ENCODE measurements at regions not wholly inside any gene's neighbourhood (a gene's known extent, or its start where the extent isn't known, plus 50 kb on each side); places are given as distances from the start of the nearest gene placed in this dataset.

- no peak overlapping the region for H3K4me3 ChIP-seq (ENCODE audit: extremely low read depth in 1 of 4, insufficient read depth in 2 of 4, low read depth in 3 of 4, low read length in 4 of 4)
- TF ChIP-seq RNF2 (IDR thresholded peaks at IDR 0.05; ENCODE audit: borderline replicate concordance, low read depth, low read length, missing control alignments, poor library complexity, severe bottlenecking) = no peak
- TF ChIP-seq NRF1 (IDR thresholded peaks at IDR 0.05; ENCODE audit: low read depth, low read length) = no peak
- no peak for TF ChIP-seq EP300 (IDR thresholded peaks at IDR 0.05; ENCODE audit: borderline replicate concordance in 1 of 2, low read depth in 2 of 2, low read length in 2 of 2)
- no peak for TF ChIP-seq FOSL1 (IDR thresholded peaks at IDR 0.05; ENCODE audit: insufficient read depth, low read depth, low read length)
- TF ChIP-seq EZH2 (IDR thresholded peaks at IDR 0.05; ENCODE audit: low read depth, low read length, severe bottlenecking) = no peak
- TF ChIP-seq, protein P1, sequence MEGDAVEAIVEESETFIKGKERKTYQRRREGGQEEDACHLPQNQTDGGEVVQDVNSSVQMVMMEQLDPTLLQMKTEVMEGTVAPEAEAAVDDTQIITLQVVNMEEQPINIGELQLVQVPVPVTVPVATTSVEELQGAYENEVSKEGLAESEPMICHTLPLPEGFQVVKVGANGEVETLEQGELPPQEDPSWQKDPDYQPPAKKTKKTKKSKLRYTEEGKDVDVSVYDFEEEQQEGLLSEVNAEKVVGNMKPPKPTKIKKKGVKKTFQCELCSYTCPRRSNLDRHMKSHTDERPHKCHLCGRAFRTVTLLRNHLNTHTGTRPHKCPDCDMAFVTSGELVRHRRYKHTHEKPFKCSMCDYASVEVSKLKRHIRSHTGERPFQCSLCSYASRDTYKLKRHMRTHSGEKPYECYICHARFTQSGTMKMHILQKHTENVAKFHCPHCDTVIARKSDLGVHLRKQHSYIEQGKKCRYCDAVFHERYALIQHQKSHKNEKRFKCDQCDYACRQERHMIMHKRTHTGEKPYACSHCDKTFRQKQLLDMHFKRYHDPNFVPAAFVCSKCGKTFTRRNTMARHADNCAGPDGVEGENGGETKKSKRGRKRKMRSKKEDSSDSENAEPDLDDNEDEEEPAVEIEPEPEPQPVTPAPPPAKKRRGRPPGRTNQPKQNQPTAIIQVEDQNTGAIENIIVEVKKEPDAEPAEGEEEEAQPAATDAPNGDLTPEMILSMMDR (IDR thresholded peaks at IDR 0.05; ENCODE audit: control extremely low read depth in 1 of 3, insufficient read depth in 1 of 3, low read depth in 1 of 3, low read length in 3 of 3) = no peak
- TF ChIP-seq HDAC6 (IDR thresholded peaks at IDR 0.05; ENCODE audit: low read depth, low read length) = no peak
- TF ChIP-seq TCF12 (IDR thresholded peaks at IDR 0.05; ENCODE audit: low read depth, low read length) = no peak
- no peak for TF ChIP-seq TEAD4 (IDR thresholded peaks at IDR 0.05; ENCODE audit: low read depth, low read length)
- no peak for TF ChIP-seq BCL11A (IDR thresholded peaks at IDR 0.05; ENCODE audit: low read depth in 2 of 2, low read length in 2 of 2)
- no peak for TF ChIP-seq CBX5 (IDR thresholded peaks at IDR 0.05; ENCODE audit: low read depth, low read length)
- TF ChIP-seq POLR2AphosphoS5 (IDR thresholded peaks at IDR 0.05; ENCODE audit: low read depth, low read length) = no peak
Observed at GRCh38 chr6:53984581-53984980, 126.7 kb upstream of the MLIP start.

More at GRCh38 chr6:53984581-53984980, 126.7 kb upstream of the MLIP start:
- Histone ChIP-seq H3K9me3 (ENCODE audit: insufficient read depth in 2 of 2, low read depth in 1 of 2, low read length in 1 of 2) (no peaks in the 10 kb centered on the region), H2AFZ (ENCODE audit: low read length) (no peak overlapping the region), H3K79me1 (ENCODE audit: low read depth, low read length) (no peaks in the 10 kb centered on the region), H4K20me1 (replicated peaks in 1 of 2; ENCODE audit: control insufficient read depth in 1 of 2, insufficient read depth in 2 of 2, low read length in 2 of 2) (no peaks in the 10 kb centered on the region), H3K36me3 (ENCODE audit: control insufficient read depth in 2 of 4, insufficient read depth in 4 of 4, low read length in 3 of 4) (no peaks in the 10 kb centered on the region), H3K23ac (ENCODE audit: insufficient read length) (no peak overlapping the region), H4K5ac (ENCODE audit: insufficient read length, low read depth, low read length) (no peak overlapping the region), H3K27ac (ENCODE audit: low read depth, low read length) (no peak overlapping the region), H3K4ac (replicated peaks; ENCODE audit: insufficient read length, low read depth, low read length) (no peak overlapping the region), H3K4me1 (replicated peaks in 1 of 4; ENCODE audit: control insufficient read depth in 3 of 4, insufficient read depth in 4 of 4, low read length in 3 of 4) (peaks cover 0 to 7% (median under 1%) of the 10 kb centered on the region in 4 experiments; a peak in 3 of 7 replicates), H2AK5ac (ENCODE audit: low read depth, low read length) (no peak overlapping the region), H3K9ac (replicated peaks in 1 of 4; ENCODE audit: extremely low read depth in 1 of 4, low read depth in 3 of 4, low read length in 3 of 4) (no peak overlapping the region), H3K56ac (replicated peaks; ENCODE audit: insufficient read length, low read depth, low read length) (no peak overlapping the region), H3K27me3 (replicated peaks in 1 of 4; ENCODE audit: control insufficient read depth in 3 of 4, extremely low read depth in 1 of 4, insufficient read depth in 3 of 4, low read length in 3 of 4) (no peaks in the 10 kb centered on the region), H3K14ac (ENCODE audit: insufficient read length) (no peak overlapping the region), H3K4me2 (ENCODE audit: insufficient read depth in 1 of 2, low read depth in 2 of 2, low read length in 2 of 2) (no peak overlapping the region), H3K18ac (ENCODE audit: extremely low read depth, low read length) (no peak overlapping the region), H4K8ac (ENCODE audit: extremely low read depth, insufficient read depth, low read length) (no peak overlapping the region), H4K91ac (replicated peaks; ENCODE audit: insufficient read length, low read length) (no peak overlapping the region), H2BK20ac (ENCODE audit: low read length) (no peak overlapping the region), H2BK120ac (replicated peaks; ENCODE audit: low read depth, low read length) (no peak overlapping the region), H3K23me2 (ENCODE audit: low read depth, low read length) (no peaks in the 10 kb centered on the region), H2BK5ac (ENCODE audit: low read depth, low read length) (no peak overlapping the region), H3K79me2 (ENCODE audit: control insufficient read depth in 1 of 2, insufficient read depth in 2 of 2, low read length in 2 of 2) (no peaks in the 10 kb centered on the region), H2BK15ac (ENCODE audit: low read length) (no peak overlapping the region), H2BK12ac (ENCODE audit: low read depth, low read length) (no peak overlapping the region)
- CTCF ChIA-PET (ENCODE audit: partially characterized antibody) = interaction anchor here (1.0 to 5.7 kb wide), 4 partner anchors 28 to 282 kb away, joined by 3 to 100 read pairs (median 24); no protein-coding TSS in a partner anchor
- POLR2A ChIA-PET (ENCODE audit: partially characterized antibody) = no interaction called here
- FAIRE-seq = no peak
- no peak for DNase-seq (ENCODE audit: low read depth in 1 of 2, low spot score in 2 of 2)
- 92% methylated on average over 3 of the region's 3 CpGs; no CpG with 5 or more reads in 1 of the 2 experiments for whole genome bisulfite sequencing, 2 experiments (ENCODE audit: extremely low coverage in 1 of 2, insufficient coverage in 1 of 2, insufficient read length in 1 of 2, insufficient replicate concordance in 2 of 2, low coverage in 1 of 2, low lambda C conversion rate in 2 of 2, missing lambda C conversion rate in 1 of 2)

All from H1 (cell line).